ENCODE measurements at regions not wholly inside any gene's neighbourhood (a gene's known extent, or its start where the extent isn't known, plus 50 kb on each side); places are given as distances from the start of the nearest gene placed in this dataset.

DNA sequence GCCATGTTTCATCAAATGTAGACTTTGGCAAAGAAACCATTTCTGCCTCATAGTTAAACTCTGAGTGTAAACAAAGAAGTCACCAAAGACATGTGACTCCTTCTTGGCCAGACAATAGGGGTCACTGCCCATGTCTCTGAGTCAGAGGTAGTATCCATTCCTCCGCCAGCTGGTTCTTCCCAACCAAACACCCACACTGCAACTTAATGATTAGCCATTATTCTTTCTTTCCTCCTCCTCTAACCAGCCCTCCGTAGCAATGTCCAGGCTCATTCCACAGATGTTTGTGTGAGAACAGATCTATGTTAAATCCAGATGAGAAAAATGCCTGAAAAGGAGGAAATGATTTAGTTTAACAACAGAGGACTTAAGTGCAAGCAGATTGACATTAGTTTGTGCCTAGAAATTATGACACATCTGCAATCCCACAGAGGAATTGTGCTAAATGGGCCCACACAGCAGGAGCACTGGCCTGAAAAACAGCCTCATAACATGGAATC is 127.9 kb upstream of the SH3BP4 start:
- H2AK5ac ChIP-seq (ENCODE audit: low read depth, low read length), result no peak overlapping the region
- CTCF ChIA-PET (ENCODE audit: partially characterized antibody), result no interaction called here
- no peak overlapping the region for H3K14ac ChIP-seq (ENCODE audit: insufficient read length)
- no peaks in the 10 kb centered on the region for H3K79me2 ChIP-seq (ENCODE audit: control insufficient read depth in 1 of 2, insufficient read depth in 2 of 2, low read length in 2 of 2)
- no peak overlapping the region for H2BK5ac ChIP-seq (ENCODE audit: low read depth, low read length)
- POLR2A ChIA-PET (ENCODE audit: partially characterized antibody), result no interaction called here
- H3K23me2 ChIP-seq (ENCODE audit: low read depth, low read length), result peaks cover 9% of the 10 kb centered on the region; the same call in 1 of the 2 replicates
- no peaks in the 10 kb centered on the region for H3K79me1 ChIP-seq (ENCODE audit: low read depth, low read length)
- no peak overlapping the region for H2BK20ac ChIP-seq (ENCODE audit: low read length)
- H3K9ac ChIP-seq (replicated peaks in 1 of 4; ENCODE audit: extremely low read depth in 1 of 4, low read depth in 3 of 4, low read length in 3 of 4), result no peak overlapping the region
- DNase-seq (ENCODE audit: low read depth in 1 of 2, low spot score in 2 of 2) (no peak), FAIRE-seq (no peak)
- H4K91ac ChIP-seq (replicated peaks; ENCODE audit: insufficient read length, low read length), result no peak overlapping the region
- H3K36me3 ChIP-seq (ENCODE audit: control insufficient read depth in 2 of 4, insufficient read depth in 4 of 4, low read length in 3 of 4), result no peaks in the 10 kb centered on the region
- no peak overlapping the region for H3K4ac ChIP-seq (replicated peaks; ENCODE audit: insufficient read length, low read depth, low read length)
- no peak overlapping the region for H3K23ac ChIP-seq (ENCODE audit: insufficient read length)
- no peaks in the 10 kb centered on the region for H3K27me3 ChIP-seq (replicated peaks in 1 of 4; ENCODE audit: control insufficient read depth in 3 of 4, extremely low read depth in 1 of 4, insufficient read depth in 3 of 4, low read length in 3 of 4)
- no peak overlapping the region for H2BK12ac ChIP-seq (ENCODE audit: low read depth, low read length)
- 0 out of 2 replicates have a peak overlapping the region, but pooled peaks have one; percentile 12 for H2AFZ ChIP-seq (ENCODE audit: low read length)
- H3K18ac ChIP-seq (ENCODE audit: extremely low read depth, low read length), result no peak overlapping the region
- no peak overlapping the region for H2BK120ac ChIP-seq (replicated peaks; ENCODE audit: low read depth, low read length)
- H3K9me3 ChIP-seq (ENCODE audit: insufficient read depth in 2 of 2, low read depth in 1 of 2, low read length in 1 of 2), result no peaks in the 10 kb centered on the region; a peak in 1 of 4 replicates
- no peak overlapping the region for H3K4me3 ChIP-seq (ENCODE audit: extremely low read depth in 1 of 4, insufficient read depth in 2 of 4, low read depth in 3 of 4, low read length in 4 of 4)
- no peak overlapping the region for H3K56ac ChIP-seq (replicated peaks; ENCODE audit: insufficient read length, low read depth, low read length)
- H4K5ac ChIP-seq (ENCODE audit: insufficient read length, low read depth, low read length), result no peak overlapping the region
- 77% methylated on average over 2 of the region's 2 CpGs; no CpG with 5 or more reads in 1 of the 2 experiments for WGBS, 2 experiments (ENCODE audit: extremely low coverage in 1 of 2, insufficient coverage in 1 of 2, insufficient read length in 1 of 2, insufficient replicate concordance in 2 of 2, low coverage in 1 of 2, low lambda C conversion rate in 2 of 2, missing lambda C conversion rate in 1 of 2)
- H2BK15ac ChIP-seq (ENCODE audit: low read length), result no peak overlapping the region
- no peak overlapping the region for H4K8ac ChIP-seq (ENCODE audit: extremely low read depth, insufficient read depth, low read length)
- no peak overlapping the region for H3K4me2 ChIP-seq (ENCODE audit: insufficient read depth in 1 of 2, low read depth in 2 of 2, low read length in 2 of 2)
- peaks cover 0 to 3% of the 10 kb centered on the region in 2 experiments for H4K20me1 ChIP-seq (replicated peaks in 1 of 2; ENCODE audit: control insufficient read depth in 1 of 2, insufficient read depth in 2 of 2, low read length in 2 of 2)
- no peaks in the 10 kb centered on the region; a peak in 1 of 7 replicates for H3K4me1 ChIP-seq (replicated peaks in 1 of 4; ENCODE audit: control insufficient read depth in 3 of 4, insufficient read depth in 4 of 4, low read length in 3 of 4)
- no peak overlapping the region for H3K27ac ChIP-seq (ENCODE audit: low read depth, low read length)
- TF ChIP-seq FOSL1 (IDR thresholded peaks at IDR 0.05; ENCODE audit: insufficient read depth, low read depth, low read length) (no peak), POU5F1 (IDR thresholded peaks at IDR 0.05; ENCODE audit: low read depth, low read length) (no peak), EZH2 (IDR thresholded peaks at IDR 0.05; ENCODE audit: low read depth, low read length, severe bottlenecking) (no peak), KDM4A (IDR thresholded peaks at IDR 0.05; ENCODE audit: low read depth, low read length, severe bottlenecking) (no peak), BRCA1 (IDR thresholded peaks at IDR 0.05; ENCODE audit: low read depth, low read length) (no peak), HDAC2 (IDR thresholded peaks at IDR 0.05; ENCODE audit: borderline replicate concordance in 1 of 2, low read depth in 2 of 2, low read length in 2 of 2) (no peak), CEBPB (IDR thresholded peaks at IDR 0.05; ENCODE audit: low read depth, low read length) (no peak), BCL11A (IDR thresholded peaks at IDR 0.05; ENCODE audit: low read depth in 2 of 2, low read length in 2 of 2) (no peak), NANOG (IDR thresholded peaks at IDR 0.05; ENCODE audit: insufficient read depth, low read depth, low read length, poor library complexity, severe bottlenecking) (no peak)
